CD4-positive, alpha-beta T cell treated with Interleukin-15 for 1 hour (primary cell): ENCODE measurements at regions not wholly inside any gene's neighbourhood (a gene's known extent, or its start where the extent isn't known, plus 50 kb on each side); places are given as distances from the start of the nearest gene placed in this dataset.

ENCODE experiments used
- DNase-seq: peaks from one replicate; pipeline ENCODE4 v3.0.0-alpha.2; 2020

- no peak for DNase-seq
These were observed 274.5 kb upstream of the NOCT start for GRCh38 chr4:138740816-138741745.

GRCh38 chr4:138736362-138736761 is 279.2 kb upstream of the NOCT start:
- DNase-seq = no peak

- DNase-seq = no peak
These were observed 280.8 kb upstream of the NOCT start for GRCh38 chr4:138734746-138735145.

DNA sequence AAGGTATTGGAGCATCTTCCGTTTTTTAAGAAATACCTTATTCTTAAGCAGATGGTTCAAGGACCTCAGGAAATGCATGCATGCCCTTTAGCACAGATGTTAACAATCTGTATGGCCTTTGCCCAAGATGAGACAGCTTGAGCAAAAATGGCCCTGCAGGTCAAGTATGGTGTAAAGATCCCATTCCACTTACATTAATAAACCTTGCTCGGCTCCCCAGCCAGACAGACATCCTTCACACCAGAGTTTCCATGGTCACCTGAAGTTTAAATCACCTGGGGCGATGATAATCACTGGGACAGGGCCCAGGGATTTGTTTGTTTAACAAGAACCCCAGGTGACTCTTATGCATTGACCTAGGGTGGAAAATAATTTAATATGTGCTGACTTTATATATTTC is 287.0 kb upstream of the NOCT start:
- no peak for DNase-seq

- no peak for DNase-seq
These were observed 287.9 kb upstream of the NOCT start for GRCh38 chr4:138727731-138728130.

- DNase-seq = no peak
These were observed 291.1 kb upstream of the NOCT start for GRCh38 chr4:138724530-138724929.

GRCh38 chr4:138716559-138717335 is 298.8 kb upstream of the NOCT start:
- no peak for DNase-seq

DNA sequence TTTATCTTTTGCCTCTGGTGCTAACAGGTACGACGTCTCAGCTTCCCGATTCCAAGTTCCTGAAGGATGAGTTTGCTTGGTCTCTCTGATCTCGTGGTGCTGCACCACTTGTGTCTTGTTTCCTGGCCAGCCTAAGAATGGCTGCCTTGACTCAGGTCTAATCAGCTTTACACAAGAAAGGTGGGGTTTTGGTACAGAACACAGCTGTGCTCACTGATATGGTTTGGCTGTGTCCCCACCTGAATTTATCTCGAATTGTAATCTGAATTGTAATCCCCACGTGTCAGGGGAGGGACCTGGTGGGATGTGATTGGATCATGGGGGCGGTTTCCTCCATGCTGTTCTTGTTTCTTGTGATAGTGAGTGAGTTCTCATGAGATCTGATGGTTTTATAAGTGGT is 305.3 kb upstream of the NOCT start:
- no peak for DNase-seq

- no peak for DNase-seq
These were observed 305.7 kb upstream of the NOCT start for GRCh38 chr4:138709859-138710258.

DNA sequence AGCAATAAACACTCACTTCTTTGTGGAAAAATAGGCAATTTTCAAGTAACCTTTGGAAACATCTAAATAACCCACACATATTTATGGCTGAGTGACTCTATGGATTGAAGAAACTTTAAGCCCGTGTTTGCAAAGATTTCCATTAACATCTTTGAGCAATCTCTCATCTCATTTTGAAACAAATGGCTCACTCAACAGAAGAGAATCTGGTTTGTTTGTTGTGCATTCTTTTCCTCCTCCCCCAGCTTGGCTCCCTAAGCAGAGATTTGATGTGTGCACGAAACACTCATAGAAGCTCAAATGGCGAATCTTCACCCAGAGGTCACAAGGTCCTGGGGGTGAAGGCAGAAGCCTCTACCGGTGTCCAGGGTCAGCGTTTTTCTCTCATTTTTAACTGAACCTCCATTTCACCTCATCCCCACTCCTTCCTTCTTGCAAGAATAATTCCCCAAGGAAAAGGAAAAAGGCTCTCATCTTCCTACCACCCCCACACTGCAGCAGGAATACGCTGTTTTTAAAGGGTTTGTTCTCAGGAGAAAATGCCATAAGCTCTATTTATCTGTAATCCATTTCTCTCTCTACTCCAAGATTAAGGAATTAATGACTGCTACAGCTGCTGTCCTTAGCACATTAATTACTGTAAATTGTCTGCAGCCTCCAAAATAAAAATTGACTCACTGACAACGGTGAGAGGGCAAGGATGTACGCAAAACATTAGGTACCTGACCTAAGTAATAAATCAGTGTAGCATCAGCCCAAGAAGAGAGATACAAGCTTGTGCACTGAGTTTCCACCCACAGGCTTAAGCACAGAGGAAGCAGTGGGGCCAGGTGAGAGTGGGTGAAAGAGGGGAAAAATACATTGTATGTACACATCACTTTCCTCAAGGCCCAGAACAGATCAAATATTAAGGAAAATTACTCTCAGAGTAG is 307.6 kb upstream of the NOCT start:
- no peak for DNase-seq

- DNase-seq = no peak
These were observed 309.4 kb upstream of the NOCT start for GRCh38 chr4:138706201-138706600.

DNA sequence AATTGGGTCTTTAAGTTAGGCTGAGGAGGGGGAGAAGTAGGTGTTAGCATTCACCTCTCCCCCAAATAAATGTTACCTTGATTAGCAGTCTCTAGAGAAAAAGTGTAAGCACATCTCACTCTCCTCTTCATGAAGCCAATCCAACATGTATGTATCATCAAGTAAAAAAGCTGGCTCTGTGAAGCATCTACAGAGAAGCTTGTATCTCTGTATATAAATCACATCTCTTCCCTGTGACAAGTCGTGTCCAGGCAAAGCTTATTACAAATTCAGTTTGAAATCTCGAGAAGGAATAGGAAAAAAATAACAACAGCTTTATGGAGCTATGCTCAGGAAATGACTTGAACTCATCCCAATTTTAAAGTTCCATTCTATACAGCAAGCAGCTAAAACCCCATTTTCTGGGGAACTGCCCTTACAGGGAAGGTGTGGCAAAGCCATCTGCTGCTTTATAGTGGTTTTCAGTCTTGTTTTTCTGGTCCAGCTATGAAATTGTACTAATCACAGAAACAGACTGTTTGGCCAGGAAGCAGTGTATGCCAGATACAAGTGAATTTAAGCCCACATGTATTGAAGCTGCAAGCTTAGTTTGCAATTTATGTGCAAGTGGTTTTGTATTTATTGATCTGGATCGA is 313.3 kb upstream of the NOCT start:
- DNase-seq = no peak

DNA sequence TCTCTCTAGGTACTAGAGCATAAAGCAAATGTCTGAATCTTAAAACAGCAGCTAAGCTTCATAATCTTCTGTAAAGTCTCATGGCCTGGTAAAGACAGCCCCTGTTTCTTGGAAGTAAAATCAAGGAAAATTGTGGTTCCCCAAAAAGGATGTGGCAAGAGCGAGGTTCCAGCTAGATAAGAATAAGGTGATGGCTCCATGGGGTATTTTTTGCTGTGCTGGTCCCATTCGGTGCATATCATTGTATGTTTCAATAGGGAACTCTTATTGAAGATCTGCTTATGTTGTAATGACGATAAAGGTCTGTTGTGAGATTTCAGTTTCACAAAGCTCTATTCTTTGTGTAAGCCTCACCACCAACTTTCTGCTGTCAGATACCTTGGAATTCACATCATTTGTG is 316.9 kb upstream of the NOCT start:
- no peak for DNase-seq

- DNase-seq = no peak
These were observed 317.7 kb upstream of the NOCT start for GRCh38 chr4:138697851-138698250.

DNA sequence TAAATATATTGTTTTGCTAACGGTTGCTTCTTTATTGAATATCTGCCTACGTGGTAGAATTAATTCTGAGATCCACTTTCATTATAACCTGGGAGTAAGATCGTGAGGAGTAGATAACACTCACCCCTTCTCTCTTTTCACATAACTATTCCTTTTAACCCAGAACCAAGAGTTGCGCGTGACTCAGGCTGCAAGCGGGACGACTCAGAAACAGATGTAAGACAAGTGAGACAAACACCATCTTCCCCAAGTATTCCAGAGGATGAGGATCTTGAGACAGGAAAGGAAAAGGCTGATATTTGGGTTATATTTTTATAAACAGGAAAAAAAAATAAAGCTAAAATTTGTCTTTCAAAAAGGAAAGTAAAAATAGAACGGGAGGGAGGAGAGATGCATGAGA is 318.8 kb upstream of the NOCT start:
- DNase-seq = no peak

DNA sequence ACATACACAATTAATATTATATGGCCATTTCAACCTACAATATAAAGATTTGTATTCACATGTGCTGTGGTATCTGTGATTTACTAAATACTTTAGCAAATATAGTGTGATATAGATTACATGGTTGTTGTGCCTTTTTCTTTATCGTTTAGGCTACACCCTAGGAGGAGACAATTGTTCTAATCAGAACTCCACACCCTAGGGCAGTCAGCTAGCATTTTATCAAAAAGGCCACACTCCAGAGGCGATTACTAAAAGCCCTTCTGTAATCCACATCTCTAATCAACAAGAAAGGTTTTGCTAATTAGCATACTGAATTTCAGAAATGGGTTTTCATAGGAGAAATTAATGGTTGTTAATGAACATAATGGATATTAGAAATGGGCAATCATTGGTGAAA is 319.5 kb upstream of the NOCT start:
- no peak for DNase-seq

- DNase-seq = no peak
These were observed 322.1 kb upstream of the NOCT start for GRCh38 chr4:138693526-138693925.

GRCh38 chr4:138692411-138692810 is 323.2 kb upstream of the NOCT start:
- DNase-seq = no peak

DNA sequence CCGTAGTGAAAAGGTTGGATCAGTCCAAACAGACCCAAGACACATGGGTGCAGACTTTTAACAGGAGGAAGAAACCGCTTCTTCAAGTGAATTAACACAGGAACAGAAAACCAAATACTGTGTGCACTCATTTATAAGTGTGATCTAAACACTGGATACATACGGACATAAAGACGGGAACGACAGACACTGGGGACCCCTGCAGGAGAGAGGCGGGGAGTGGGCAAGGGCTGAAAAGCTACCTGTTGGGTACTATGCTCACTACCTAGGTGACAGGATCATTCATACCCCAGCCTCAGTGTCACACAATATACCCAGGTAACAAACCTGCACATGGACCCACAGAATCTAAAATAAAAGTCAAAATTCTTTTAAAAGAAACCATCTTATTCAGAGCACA is 326.0 kb upstream of the NOCT start:
- DNase-seq = no peak

GRCh38 chr4:138689187-138689586 is 326.4 kb upstream of the NOCT start:
- DNase-seq = no peak

DNA sequence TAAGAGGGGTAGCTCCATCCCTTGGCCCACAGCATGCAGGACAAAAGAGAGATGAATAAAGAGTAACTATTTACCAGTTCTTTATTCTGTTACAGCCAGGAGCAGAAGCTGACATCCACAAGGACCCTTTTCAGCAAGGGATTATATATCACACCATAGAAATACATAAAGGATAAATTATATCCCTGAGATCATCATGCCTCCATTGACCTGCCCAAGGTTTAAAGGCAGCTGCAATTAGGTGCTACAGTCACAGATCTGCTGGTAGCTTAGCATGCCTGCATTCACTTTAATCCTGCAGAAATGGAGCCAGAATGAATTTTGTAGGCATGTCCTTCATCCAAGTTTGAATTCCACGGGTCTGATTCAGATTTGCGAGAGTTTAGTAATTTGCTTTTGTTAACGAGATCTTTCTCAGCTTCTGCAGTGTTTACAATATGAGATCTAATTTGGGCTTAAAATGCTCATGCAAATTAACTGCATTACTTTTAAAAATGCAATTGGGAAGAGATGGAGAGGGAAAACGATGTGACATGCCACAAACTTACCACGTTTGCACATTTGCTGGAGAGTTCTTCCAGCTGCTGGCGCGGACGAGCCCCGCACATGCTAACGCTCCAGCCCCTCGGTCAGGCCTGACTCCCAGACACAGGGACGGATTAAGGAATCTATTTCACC is 327.0 kb upstream of the NOCT start:
- DNase-seq = no peak
